WERI-Rb-1 (cell line): ENCODE measurements at regions not wholly inside any gene's neighbourhood (a gene's known extent, or its start where the extent isn't known, plus 50 kb on each side); places are given as distances from the start of the nearest gene placed in this dataset.
"Not testable (repeated sequence)": the region's sequence is repeated elsewhere in the genome, so short reads cannot be mapped to it uniquely, and the experiment has no call there.

ENCODE experiments used
- DNase-seq: peaks from one replicate; pipeline ENCODE4 v3.0.0-alpha.2; 2020
- H3K27ac ChIP-seq: fragments of 250-450 bp; sonication (Bioruptor Pico); 2 replicates; pipeline ENCODE4 v1.5.1; 2020; ENCODE audit warnings: mild to moderate bottlenecking, moderate library complexity
- H3K27me3 ChIP-seq: fragments of 250-450 bp; sonication (Bioruptor Pico); 2 replicates; pipeline ENCODE4 v1.5.1; 2021; ENCODE audit warnings: mild to moderate bottlenecking, low read depth, moderate library complexity; ENCODE audit not compliant: insufficient read depth, severe bottlenecking
- H3K36me3 ChIP-seq: fragments of 250-450 bp; sonication (Bioruptor Pico); 2 replicates; pipeline ENCODE4 v1.5.1; 2020; ENCODE audit warnings: mild to moderate bottlenecking, moderate library complexity
- H3K4me3 ChIP-seq: 2 replicates; pipeline ENCODE4 v1.5.1; 2011; ENCODE audit warnings: low read depth, mild to moderate bottlenecking, control low read depth, low read length
- H3K9me3 ChIP-seq: fragments of 250-450 bp; sonication (Bioruptor Pico); 2 replicates; pipeline ENCODE4 v1.5.1; 2021; ENCODE audit warnings: mild to moderate bottlenecking, moderate library complexity; ENCODE audit not compliant: severe bottlenecking
- TF ChIP-seq, protein P1 (sequence below): IDR thresholded peaks from 2 replicates; pipeline ENCODE4 v1.5.1; 2011; ENCODE audit warnings: low read depth, mild to moderate bottlenecking, control low read depth, inconsistent platforms, low read length

GRCh38 chr5:159804121-159804520 lies 112.2 kb upstream of the ADRA1B start:
- no peak for DNase-seq
- Histone ChIP-seq H3K27ac (no peak overlapping the region), H3K4me3 (no peak overlapping the region), H3K27me3 (peaks cover 3% of the 10 kb centered on the region), H3K36me3 (no peaks in the 10 kb centered on the region), H3K9me3 (peaks cover 6% of the 10 kb centered on the region)
- TF ChIP-seq, protein P1, sequence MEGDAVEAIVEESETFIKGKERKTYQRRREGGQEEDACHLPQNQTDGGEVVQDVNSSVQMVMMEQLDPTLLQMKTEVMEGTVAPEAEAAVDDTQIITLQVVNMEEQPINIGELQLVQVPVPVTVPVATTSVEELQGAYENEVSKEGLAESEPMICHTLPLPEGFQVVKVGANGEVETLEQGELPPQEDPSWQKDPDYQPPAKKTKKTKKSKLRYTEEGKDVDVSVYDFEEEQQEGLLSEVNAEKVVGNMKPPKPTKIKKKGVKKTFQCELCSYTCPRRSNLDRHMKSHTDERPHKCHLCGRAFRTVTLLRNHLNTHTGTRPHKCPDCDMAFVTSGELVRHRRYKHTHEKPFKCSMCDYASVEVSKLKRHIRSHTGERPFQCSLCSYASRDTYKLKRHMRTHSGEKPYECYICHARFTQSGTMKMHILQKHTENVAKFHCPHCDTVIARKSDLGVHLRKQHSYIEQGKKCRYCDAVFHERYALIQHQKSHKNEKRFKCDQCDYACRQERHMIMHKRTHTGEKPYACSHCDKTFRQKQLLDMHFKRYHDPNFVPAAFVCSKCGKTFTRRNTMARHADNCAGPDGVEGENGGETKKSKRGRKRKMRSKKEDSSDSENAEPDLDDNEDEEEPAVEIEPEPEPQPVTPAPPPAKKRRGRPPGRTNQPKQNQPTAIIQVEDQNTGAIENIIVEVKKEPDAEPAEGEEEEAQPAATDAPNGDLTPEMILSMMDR = no peak

DNA sequence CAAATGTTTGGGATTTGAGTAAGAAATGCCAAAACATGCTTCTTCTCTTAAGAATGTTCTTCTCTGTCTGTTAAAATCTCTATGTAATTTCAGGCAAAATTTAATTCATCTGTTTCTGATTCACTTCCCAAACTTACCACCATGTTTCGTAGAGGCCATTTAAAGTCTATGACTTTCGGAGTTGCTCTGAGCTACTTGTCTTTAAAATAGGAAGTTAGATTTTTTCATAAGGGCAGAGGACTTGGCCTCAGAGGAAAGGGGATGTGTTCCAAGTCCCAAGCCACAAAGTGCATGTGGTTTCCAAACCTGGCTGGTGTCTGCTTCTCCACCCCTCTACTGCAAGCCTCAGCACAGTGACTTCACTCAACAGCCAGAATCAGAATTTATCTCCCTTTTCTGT lies 111.3 kb upstream of the ADRA1B start:
- no peaks in the 10 kb centered on the region for H3K36me3 ChIP-seq
- H3K27me3 ChIP-seq = peaks cover 3% of the 10 kb centered on the region
- H3K9me3 ChIP-seq = peaks cover 6% of the 10 kb centered on the region
- H3K4me3 ChIP-seq = no peak overlapping the region
- TF ChIP-seq, protein P1 = no peak
- no peak overlapping the region for H3K27ac ChIP-seq
- DNase-seq = no peak

GRCh38 chr5:159807135-159807534 lies 109.1 kb upstream of the ADRA1B start:
- not testable (repeated sequence) for H3K27me3 ChIP-seq, DNase-seq, H3K27ac ChIP-seq, H3K4me3 ChIP-seq, H3K9me3 ChIP-seq, H3K36me3 ChIP-seq

DNA sequence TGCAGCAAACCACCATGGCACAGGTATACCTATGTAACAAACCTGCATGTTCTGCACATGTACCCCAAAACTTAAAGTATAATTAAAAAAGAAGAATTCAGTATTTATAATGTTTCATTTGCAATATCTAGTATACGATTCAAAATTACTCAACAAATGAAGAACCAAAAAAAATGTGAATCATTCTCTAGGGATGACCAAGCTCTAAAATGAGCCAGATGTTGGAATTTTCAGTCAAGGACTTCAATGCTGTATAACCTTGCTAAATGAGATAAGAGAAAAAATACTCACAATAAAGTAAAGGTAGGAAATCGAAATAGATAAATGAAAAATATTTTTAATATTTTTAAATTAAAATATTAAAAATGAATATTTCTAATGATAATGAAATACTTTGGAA lies 108.7 kb upstream of the ADRA1B start:
- no peak for DNase-seq
- TF ChIP-seq, protein P1 = no peak

DNA sequence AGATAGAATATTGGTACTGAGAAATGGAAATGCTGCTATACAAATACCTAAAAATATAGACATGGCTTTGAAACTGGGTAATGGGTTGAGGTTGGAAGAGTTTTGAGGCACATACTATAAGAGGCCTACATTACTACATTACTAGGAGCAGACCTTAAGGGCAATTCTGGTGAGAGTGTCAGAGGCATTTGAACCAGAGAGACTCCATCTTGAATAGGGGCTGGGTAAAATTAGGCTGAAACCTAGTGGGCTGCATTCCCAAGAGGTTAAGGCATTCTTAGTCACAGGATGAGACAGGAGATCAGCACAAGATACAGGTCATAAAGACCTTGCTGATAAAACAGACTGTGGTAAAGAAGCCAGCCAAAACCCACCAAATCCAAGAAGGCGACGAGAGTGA lies 104.6 kb upstream of the ADRA1B start:
- Histone ChIP-seq H3K27me3 (no peaks in the 10 kb centered on the region), H3K27ac (no peak overlapping the region), H3K4me3 (no peak overlapping the region), H3K36me3 (no peaks in the 10 kb centered on the region), H3K9me3 (peaks cover 4% of the 10 kb centered on the region)
- no peak for DNase-seq
- TF ChIP-seq, protein P1 = no peak

More for the DNA sequence above, 108.7 kb upstream of the ADRA1B start:
- no peaks in the 10 kb centered on the region for H3K36me3 ChIP-seq
- H3K27ac ChIP-seq = no peak overlapping the region
- H3K27me3 ChIP-seq = peaks cover 3% of the 10 kb centered on the region
- H3K4me3 ChIP-seq = no peak overlapping the region
- H3K9me3 ChIP-seq = peaks cover 6% of the 10 kb centered on the region

DNA sequence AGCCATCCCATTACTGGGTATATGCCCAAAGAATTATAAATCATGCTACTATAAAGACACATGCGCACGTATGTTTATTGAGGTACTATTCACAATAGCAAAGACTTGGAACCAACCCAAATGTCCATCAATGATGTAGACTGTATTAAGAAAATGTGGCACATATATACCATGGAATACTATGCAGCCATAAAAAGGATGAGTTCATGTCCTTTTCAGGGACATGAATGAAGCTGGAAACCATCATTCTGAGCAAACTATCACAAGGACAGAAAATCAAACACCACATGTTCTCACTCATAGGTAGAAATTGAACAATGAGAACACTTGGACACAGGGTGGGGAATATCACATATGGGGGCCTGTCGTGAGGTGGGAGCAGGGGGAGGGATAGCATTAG lies 103.5 kb upstream of the ADRA1B start:
- DNase-seq, H3K27me3 ChIP-seq, H3K36me3 ChIP-seq, H3K27ac ChIP-seq, H3K4me3 ChIP-seq, H3K9me3 ChIP-seq: not testable (repeated sequence)

- Histone ChIP-seq H3K27ac (no peak overlapping the region), H3K36me3 (no peaks in the 10 kb centered on the region), H3K4me3 (no peak overlapping the region), H3K9me3 (no peaks in the 10 kb centered on the region), H3K27me3 (no peaks in the 10 kb centered on the region)
- no peak for DNase-seq
- TF ChIP-seq, protein P1 = no peak
Measured at GRCh38 chr5:159814222-159814621, 102.1 kb upstream of the ADRA1B start.
